Bone marrow (tissue), 2 donors: ENCODE measurements at regions not wholly inside any gene's neighbourhood (a gene's known extent, or its start where the extent isn't known, plus 50 kb on each side); places are given as distances from the start of the nearest gene placed in this dataset.
"Not testable (repeated sequence)": the region's sequence is repeated elsewhere in the genome, so short reads cannot be mapped to it uniquely, and the experiment has no call there.

Source experiments
- DNase-seq, 2 donors: peaks; one replicate each; lab custom pipeline; 2025; lab: John Stamatoyannopoulos, UW

- DNase-seq, result no peak
Observed at GRCh38 chr4:79266136-79266535, 59.7 kb downstream of the NAA11 start.

- DNase-seq, result no peak
Observed at GRCh38 chr4:79259242-79259641, 66.6 kb downstream of the NAA11 start.

GRCh38 chr4:79258614-79259176, 67.2 kb downstream of the NAA11 start:
- no peak for DNase-seq

GRCh38 chr4:79257953-79258613, 67.8 kb downstream of the NAA11 start:
- DNase-seq, result no peak

GRCh38 chr4:79255793-79256192, 70.1 kb downstream of the NAA11 start:
- DNase-seq, result no peak

- no peak for DNase-seq
Observed at GRCh38 chr4:79253924-79254323, 71.9 kb downstream of the NAA11 start.

GRCh38 chr4:79253168-79253567, 72.7 kb downstream of the NAA11 start:
- no peak for DNase-seq

GRCh38 chr4:79250887-79251286, 75.0 kb downstream of the NAA11 start:
- no peak for DNase-seq

- no peak for DNase-seq
Observed at GRCh38 chr4:79249881-79250503, 75.9 kb downstream of the NAA11 start.

GRCh38 chr4:79248610-79249009, 77.3 kb downstream of the NAA11 start:
- no peak for DNase-seq

GRCh38 chr4:79247695-79248394, 78.0 kb downstream of the NAA11 start:
- no peak for DNase-seq

- not testable (repeated sequence) for DNase-seq
Observed at GRCh38 chr4:79245200-79245940, 80.5 kb downstream of the NAA11 start.

- DNase-seq, result no peak
Observed at GRCh38 chr4:79241846-79242245, 84.0 kb downstream of the NAA11 start.

GRCh38 chr4:79237851-79238250, 88.0 kb downstream of the NAA11 start:
- no peak for DNase-seq

GRCh38 chr4:79236785-79237184, 89.1 kb downstream of the NAA11 start:
- DNase-seq, result no peak

- DNase-seq, result no peak
Observed at GRCh38 chr4:79235095-79235494, 90.8 kb downstream of the NAA11 start.

- no peak for DNase-seq
Observed at GRCh38 chr4:79233820-79234219, 92.0 kb downstream of the NAA11 start.

GRCh38 chr4:79232540-79232939, 93.3 kb downstream of the NAA11 start:
- no peak for DNase-seq

GRCh38 chr4:79227860-79228259, 98.0 kb downstream of the NAA11 start:
- no peak for DNase-seq

- DNase-seq, result no peak
Observed at GRCh38 chr4:79225360-79225759, 100.5 kb downstream of the NAA11 start.

- no peak for DNase-seq
Observed at GRCh38 chr4:79224777-79225104, 101.1 kb downstream of the NAA11 start.

- DNase-seq, result no peak
Observed at GRCh38 chr4:79223993-79224776, 101.7 kb downstream of the NAA11 start.
